ENCODE measurements at regions not wholly inside any gene's neighbourhood (a gene's known extent, or its start where the extent isn't known, plus 50 kb on each side); places are given as distances from the start of the nearest gene placed in this dataset.

DNA sequence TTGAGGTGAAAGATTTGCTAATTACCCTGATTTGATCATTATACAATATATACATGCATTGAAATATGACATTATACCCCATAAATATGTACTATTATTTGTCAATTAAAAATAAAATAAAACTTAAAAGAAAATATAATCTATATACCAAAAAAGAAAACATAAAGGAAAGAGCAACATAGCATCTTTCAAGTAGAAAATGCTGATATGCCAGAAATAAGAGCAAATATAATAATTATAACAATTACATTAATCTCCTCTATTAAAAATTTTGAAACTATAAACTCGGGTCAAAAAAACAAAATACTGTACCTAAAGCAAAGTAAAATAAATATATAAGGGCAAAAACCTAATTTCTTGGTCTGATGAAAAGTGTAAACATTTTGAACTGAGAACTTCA, 209.3 kb upstream of the PDE1C start:
- no peak for DNase-seq
- ATAC-seq, result no peak
- intact Hi-C loops (cut with DNase I, micrococcal nuclease), result no loop called here

DNA sequence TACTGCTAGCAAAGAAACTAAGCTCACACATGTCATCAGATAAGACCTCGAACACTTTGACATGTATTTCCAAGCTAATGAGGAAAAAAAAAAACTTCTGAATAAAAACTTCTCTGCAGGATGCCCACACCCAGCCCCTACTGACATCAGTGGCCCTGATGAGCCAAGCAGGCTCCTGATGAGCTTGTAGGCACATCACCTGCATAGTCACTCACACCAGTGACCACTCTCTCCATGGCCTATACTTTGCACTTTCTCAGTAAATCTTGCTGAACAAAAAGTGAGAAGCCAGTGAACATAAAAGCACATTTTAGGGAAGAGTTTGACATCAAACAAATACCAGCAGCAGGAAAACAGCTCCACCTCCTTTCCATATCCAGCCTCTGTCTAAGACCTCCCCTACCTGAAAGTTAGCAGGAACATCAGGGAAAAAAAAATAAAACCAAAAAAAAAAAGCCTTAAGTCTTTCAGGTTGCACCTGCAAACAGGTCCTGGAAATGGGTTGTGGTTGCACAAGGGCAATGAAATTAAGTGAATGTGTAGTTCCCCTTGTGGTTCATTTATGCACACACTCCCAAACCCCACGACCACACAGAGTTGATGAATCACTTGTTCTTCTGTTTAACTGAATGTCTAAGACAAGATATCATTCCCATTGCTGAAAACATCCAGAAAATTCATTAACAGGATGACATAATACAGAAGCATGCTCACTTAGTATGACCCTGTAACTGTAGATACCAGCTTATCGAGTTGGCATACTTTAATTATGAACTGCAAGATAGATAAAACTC, 205.2 kb upstream of the PDE1C start:
- intact Hi-C loops (cut with DNase I, micrococcal nuclease), result no loop called here
- ATAC-seq (no peak), DNase-seq (no peak)

DNA sequence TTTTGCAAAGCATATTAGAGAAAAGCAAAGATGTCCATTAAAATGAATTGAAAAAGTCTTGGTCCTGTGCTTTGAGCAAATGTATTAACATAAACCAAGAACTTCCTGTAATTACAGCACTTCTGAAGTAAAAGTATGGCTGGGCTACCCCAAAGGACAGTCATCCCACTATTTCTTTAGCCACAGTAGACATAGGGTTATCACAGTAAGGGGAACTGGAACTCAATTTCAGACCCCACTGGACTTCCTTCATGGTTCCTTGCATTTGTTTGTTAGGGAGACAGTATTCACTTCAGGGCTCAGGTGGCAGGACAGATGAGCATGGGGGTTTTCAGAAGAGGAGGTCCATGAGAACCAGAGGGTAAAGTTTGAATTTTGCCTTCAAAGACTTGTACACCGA, 203.1 kb upstream of the PDE1C start:
- intact Hi-C loops (cut with DNase I, micrococcal nuclease), result no loop called here
- DNase-seq, result no peak
- ATAC-seq, result no peak

DNA sequence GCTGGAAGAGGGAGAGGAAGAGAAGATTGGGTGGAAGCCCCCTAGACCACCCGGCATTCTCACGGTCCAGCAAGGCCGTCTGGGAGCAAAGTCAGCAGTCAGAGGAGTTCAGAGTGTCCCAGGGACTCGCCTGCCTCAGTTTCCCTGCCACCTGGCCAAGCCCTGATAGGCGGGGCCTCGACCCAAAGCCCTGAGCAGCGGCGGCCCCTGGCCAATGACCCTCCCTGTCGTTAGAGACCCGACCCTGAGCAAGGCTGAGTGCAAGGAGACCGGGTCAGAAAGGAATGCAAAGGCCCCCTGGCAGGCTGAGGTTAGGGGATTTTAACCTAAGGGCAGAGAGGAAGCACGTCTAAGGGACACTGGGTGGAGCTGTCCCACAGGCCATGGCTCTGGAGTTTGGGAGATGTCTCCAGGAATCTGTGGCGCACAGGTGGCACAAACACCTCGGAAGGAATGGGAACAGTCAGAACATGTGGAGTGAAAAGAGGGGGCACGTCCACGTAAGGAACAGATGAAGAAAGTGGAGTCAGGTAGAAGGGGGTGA, 196.8 kb upstream of the PDE1C start:
- intact Hi-C loops (cut with DNase I, micrococcal nuclease), result no loop called here
- ATAC-seq (no peak), DNase-seq (no peak)

DNA sequence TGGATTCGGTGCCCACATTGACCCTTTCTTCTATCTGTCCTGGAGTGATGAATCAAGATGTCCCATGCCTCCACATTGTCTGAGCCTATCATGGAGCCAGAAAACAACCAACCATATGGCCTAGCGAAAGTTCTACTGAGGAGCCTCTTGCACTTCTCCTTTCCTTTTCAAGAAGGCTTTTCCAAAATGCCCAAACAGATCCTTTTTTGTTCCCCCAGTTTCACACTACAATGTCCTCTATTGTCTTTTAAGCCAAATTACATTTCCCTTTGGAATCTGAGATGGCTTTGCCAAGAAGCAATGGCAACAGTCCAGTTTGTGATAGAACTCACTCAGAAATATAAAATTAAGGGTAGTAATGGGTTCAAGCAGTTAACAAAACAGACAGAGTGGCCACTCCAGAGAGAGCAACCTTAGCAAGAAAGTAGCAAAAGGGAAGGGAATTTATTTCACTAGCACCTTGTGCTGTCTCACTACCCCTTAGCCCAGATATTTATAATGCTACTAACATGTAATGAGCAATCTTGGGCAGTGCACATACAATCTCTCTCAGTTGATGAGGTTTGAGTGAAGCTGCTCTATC, 194.6 kb upstream of the PDE1C start:
- intact Hi-C loops (cut with DNase I, micrococcal nuclease), result no loop called here

DNA sequence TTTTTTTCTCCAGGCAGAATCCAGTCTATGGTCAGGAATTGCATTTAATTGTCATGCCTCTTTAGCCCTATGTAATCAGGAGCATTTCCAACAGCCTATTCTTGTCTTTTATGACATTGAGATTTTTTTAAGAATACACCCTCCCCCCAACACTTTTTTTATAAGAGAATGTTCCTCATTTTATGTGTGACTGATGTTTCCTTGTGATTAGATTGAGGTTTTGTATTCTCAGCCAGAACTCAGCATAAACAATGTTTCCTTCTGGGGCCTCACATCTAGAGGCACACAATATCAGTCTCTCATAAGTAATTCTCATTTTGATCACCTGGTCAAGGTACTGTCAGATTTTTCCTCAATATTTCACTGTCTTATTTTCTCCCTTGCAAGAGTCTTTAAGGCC, 193.4 kb upstream of the PDE1C start:
- ATAC-seq (no peak), DNase-seq (no peak)
- intact Hi-C loops (cut with DNase I, micrococcal nuclease), result no loop called here

More for the DNA sequence above, 194.6 kb upstream of the PDE1C start:
- ATAC-seq (no peak), DNase-seq (no peak)

DNA sequence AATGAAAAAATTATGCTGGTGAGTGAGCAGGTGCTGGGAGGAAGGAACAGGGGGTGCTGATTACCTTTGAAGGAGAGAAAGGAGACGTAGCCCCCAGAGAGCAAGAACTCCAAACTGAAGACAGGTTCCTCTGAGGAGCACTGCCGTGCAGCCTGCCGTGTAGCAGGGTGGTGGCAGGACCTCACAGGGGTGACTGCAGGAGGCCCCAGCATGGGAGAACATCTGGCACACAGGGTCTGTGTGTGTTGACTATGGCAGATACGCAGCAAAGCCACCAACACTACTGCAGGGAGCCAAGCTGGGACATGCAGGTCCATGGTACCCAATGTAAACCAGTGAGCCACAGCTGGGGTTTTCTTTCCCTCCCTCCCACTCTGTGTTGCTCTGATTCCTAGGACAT, 192.1 kb upstream of the PDE1C start:
- intact Hi-C loops (cut with DNase I, micrococcal nuclease), result no loop called here
- no peak for DNase-seq
- ATAC-seq, result no peak

DNA sequence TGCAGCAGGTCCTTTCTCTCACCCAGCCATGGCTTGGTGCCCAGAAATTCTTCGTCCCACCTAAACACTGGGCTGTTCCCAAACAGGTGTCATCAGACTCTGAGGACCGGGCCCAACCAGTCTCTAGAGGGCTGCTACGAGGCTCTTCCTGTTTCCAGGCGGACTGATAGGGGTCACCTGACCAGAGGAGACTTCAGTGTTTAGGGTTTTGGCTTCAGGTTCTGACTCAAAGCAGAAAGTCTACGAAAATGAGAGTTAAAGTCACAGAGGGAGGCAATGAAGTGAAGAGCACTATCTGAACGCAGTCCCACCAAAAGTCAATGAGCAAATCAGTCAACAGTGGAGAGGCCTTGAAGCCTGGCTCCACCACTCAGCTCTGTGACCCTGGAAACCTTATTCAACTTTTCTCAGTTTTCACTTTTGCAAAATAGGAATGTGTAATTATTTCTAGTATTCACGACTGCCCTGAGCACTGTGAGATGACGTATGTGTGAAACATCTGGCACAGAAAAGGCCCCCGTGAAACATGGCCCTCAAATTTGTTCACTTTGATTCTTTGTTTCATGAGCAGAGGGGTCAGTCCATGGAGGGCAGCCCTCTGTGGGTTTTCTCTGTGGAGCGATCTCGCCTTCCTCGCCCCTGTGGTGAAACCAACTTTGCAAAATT, 189.9 kb upstream of the PDE1C start:
- no peak for ATAC-seq
- no peak for DNase-seq
- intact Hi-C loops (cut with DNase I, micrococcal nuclease), result no loop called here

DNA sequence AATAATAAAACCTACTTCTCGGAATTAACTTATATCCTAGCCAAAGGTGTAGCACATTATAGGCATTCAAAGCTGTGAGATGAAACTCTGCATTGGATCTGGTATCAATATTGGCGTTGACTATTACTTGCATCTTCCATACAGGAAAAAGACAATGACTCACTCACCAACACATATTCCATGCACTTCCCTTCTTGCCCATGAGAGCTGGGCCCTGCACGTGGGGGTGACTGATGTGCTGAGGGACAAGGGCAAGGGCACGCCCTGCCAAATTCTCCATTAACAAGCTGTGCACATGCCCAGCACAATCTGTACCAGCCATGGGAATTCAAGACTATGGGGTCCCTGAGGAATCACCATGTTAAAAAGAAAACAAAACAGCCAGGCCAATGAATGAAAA, 188.1 kb upstream of the PDE1C start:
- ATAC-seq (no peak), DNase-seq (no peak)
- intact Hi-C loops (cut with DNase I, micrococcal nuclease), result no loop called here

DNA sequence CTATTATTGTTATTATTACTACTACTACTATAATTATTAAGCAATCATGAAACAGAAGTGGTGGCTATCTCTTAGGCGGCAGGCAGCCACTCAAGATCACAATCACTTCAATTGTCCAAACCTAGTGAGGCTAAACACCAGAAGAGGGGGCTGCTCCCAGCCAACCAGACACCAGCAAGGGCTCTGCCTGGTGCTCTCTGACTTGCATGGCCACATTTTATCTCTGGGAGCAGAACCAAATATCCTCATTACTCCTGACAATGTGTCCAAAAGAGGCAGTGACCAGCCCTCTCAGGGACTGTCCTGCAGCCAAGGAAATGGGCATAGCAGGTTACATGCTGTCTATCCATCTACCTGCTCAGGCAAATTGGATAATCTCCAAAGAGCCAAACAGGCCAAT, 187.4 kb upstream of the PDE1C start:
- ATAC-seq (no peak), DNase-seq (no peak)
- intact Hi-C loops (cut with DNase I, micrococcal nuclease), result no loop called here

DNA sequence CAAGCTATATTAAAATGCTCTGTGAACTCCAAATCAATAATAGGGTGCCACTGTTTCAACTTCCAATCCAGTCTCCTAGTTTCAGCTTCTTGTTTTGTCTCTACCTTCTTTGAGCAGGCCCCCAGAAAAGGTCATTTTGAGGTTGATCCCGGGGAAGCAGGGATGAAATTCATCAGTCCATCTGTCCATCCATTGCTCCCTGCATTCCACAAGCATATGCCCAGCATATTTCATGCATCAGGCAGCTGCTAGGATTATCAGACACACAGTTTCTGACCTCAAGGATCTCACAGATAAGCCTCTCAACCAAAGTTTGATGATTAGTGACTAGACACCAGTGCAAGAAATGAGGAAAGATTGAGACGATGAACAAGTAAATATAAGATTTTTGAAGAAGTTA, 186.6 kb upstream of the PDE1C start:
- DNase-seq (no peak), ATAC-seq (no peak)
- intact Hi-C loops (cut with DNase I, micrococcal nuclease), result no loop called here

DNA sequence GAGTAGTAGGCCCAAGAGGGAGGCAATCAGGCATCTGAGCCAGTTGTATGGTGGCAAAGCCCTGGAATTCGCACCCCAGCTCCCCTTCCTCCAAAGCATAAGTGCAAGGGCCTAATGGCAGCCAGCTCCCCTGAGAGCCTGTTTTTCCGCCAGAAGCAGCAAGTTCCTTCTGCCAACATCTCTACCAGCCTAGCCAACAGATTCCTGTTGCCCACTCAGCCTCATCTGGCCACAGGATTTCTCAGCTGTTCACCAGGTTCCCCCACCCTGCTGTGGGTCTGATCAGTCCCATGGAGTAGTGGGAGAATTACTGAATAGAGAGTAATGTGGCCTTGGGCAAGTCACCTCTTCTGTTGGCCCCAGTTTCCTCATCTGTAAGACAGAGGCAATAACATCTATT, 186.2 kb upstream of the PDE1C start:
- ATAC-seq (no peak), DNase-seq (no peak)
- intact Hi-C loops (cut with DNase I, micrococcal nuclease), result no loop called here

DNA sequence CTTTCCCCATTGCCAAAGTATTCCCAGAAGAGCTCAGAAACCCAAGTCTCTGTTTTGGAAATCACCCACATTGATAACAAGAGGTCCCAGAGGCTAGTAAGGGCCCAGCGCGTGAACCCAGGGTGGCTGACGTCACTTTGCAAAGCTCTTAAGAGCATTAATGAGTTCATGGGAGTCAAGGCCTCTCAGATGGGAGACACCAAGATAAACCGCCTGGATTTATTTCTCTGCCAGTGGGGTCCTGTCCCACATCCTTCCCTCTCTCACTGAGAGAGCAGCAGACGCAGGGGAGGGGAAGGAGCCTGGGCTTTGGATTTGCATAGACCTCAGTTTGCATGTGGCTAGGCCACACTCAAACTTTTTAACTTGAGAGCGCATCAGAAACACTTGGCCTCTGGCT, 184.8 kb upstream of the PDE1C start:
- intact Hi-C loops (cut with DNase I, micrococcal nuclease), result no loop called here
- ATAC-seq (no peak), DNase-seq (no peak)

DNA sequence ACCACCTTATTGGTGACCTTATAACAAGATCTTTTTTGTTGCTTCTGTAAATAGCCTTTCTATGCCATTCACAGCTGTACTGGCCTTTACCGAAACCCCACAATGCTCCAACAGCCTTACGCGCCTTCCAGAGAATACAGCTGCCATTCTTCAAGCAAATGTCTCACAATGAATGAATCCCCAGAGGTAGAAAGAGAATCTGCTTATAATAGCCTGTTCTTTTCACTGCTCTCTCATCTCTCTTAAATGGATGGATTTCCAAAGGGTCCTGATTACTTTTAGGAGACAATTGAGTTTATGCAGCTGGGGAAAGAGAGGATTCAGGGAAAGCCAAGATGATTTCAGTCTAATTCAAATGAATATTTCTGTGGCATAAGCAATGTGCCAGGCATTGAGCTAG, 183.1 kb upstream of the PDE1C start:
- intact Hi-C loops (cut with DNase I, micrococcal nuclease), result no loop called here
- ATAC-seq, result no peak
- no peak for DNase-seq

DNA sequence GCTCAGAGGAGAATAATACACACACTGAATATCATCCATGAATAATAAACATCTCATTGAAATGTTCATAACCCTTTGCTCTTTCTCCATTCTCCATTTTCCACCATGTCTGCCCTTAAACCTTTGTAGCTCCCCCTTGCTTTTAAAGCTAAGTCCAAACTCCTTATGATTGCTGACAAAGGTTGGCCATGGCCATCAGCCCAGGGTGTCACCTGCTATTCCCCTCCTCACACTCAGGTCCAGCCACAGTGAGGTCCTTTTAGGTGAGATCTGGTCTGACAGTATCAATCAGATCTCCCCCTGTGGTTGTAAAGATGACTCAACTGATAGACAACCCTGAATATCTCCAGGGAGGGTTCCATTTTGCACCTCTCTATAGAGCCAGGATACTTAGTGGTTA, 181.5 kb upstream of the PDE1C start:
- intact Hi-C loops (cut with DNase I, micrococcal nuclease), result no loop called here
- ATAC-seq (no peak), DNase-seq (no peak)

DNA sequence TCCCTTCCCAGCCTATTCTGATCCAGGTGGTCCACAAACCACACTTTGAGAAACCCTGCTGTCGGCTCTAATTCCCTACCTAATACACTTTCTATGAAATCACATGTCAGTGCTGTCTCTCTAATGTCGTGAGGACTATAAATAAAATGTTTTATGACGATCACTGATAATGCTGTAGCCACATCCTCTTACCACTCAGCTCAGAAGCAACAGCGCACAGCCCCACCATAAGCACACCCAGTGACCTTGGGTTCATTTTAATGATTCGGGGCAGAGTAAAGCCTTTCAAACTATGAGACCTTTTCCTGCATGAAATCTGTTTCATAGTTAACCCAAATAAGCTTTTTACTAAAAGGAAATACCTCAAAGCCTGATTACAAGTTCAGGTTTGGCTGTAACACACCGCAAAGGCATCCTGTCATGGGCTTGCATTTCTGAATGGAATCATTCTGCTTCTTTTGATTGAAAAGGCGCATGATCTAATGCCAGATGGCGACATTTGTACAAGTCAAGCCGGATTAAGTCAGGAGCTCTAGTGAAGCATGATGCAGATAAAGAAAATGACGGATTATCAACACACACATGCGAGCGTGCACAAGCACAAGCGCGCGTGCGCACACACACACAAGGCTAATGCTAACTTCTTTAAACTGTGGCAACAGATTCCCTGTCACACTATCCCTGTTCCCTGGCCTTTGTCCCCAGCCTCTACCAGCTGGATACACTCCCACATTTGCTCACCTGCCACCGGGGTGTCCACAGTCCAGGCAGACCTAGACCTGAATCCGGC, 180.5 kb upstream of the PDE1C start:
- DNase-seq, result no peak
- intact Hi-C loops (cut with DNase I, micrococcal nuclease), result no loop called here
- ATAC-seq, result no peak

DNA sequence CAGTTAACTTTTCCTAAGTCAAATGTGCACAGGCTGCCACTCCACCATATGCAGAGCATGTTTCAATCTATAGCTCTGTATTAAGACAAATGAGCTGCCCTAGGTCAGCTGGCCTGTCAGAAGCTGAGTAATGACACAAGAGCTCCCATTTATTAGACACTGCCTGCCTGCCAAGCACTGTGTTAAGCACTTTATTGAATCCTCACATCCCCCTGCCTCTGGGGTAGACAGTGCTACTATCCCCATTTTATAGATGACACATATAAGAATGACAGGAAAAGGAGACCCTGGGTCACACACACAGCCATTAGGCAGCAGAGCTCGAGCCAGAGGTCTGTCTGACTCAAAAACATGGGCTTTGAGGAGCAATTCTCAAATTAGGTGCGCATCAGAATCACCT, 179.8 kb upstream of the PDE1C start:
- intact Hi-C loops (cut with DNase I, micrococcal nuclease), result no loop called here
- no peak for ATAC-seq
- DNase-seq, result no peak

DNA sequence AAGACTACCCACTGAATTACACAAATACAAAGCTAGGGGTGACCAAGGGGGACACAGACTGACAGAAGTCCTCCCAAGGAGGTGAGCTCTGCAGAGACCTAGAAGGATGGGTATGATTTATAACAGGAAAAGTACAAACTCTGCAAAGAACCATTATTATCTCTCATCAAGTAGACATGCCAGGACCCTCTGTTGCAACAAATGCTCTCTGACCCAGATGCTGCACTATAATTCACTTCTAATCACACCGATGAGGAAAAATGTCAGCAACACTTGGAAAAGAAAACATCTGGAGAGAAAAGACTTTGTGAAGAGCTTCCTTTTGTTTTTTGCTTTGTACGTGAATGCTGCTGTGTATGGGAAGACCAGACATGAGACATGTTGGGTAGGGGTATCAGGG, 178.3 kb upstream of the PDE1C start:
- DNase-seq, result no peak
- no peak for ATAC-seq
- intact Hi-C loops (cut with DNase I, micrococcal nuclease), result no loop called here

DNA sequence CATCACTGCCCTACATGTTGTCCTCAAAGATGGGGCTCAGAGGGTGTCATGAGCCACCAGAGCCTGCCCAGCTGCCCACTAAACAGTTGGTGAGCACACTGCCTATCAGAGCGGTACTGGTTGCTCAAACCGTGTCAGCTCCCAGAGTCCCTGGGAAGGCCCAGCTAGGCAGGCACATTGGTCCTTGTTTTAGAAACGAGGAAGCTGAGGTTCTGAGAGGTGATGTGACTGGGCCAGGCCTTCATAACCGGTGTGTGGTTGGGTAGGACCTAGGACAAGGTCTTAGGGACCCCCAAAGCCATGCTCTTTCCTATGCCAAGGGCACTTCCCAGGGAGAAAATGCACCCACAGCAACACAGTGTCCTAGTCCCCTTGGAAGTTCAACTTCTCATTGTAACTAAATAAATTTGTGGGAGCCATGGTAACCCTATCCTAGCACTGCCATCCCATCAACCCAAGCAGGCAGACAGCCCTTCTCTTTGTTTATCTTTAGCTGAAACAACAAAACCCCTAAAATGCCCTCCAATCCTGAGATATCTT, 174.7 kb upstream of the PDE1C start:
- DNase-seq, result no peak
- intact Hi-C loops (cut with DNase I, micrococcal nuclease), result no loop called here
- no peak for ATAC-seq

Data from left colon (tissue), 2 donors.